Mucosa of gallbladder (tissue), 1 donor: ENCODE measurements at regions not wholly inside any gene's neighbourhood (a gene's known extent, or its start where the extent isn't known, plus 50 kb on each side); places are given as distances from the start of the nearest gene placed in this dataset.
A peak's percentile ranks its signal among the peaks of the same experiment; 100 is the strongest.
"Not testable (repeated sequence)": the region's sequence is repeated elsewhere in the genome, so short reads cannot be mapped to it uniquely, and the experiment has no call there.

ENCODE experiments used
- DNase-seq: peaks from one replicate; pipeline ENCODE4 v3.0.0-alpha.2; 2020; ENCODE audit warnings: low spot score
- donor health status: DM: no; HTN: no; CAD: no.

DNA sequence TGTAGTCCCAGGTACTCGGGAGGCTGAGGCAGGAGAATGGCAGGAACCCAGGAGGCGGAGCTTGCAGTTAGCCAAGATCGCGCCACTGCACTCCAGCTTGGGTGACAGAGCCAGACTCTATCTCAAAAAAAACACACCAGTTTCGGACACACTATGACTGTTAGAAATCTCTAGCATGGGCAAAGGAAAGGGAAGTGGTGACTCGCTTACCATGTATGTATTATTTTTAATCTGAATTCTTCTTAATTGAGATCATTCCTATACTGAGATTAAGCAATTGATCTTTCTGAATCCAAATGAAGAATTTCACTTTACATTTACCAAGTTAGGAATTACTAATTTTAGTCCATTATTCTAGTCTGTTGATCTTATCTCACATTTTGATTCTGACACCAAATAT is 459.2 kb upstream of the ALCAM start:
- DNase-seq, result no peak

DNA sequence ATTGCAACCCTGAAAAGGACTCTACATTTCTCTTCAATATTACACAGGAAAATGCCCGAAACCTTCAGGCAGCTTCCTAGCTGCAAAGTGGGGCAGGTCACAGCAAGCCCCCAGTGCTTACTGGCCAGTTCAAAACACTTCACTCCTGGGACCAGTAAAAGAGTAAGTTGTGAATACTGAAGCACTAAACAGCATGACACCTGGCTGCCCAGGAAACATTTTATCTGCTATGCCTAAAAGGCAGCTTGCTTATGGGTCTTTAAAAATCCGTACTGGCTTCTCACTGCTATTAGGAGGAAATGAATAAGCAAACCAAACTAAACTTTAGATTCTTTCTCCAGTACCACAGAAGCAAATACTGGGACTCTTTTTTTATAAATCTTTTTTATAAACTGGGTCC is 457.9 kb upstream of the ALCAM start:
- DNase-seq, result no peak

DNA sequence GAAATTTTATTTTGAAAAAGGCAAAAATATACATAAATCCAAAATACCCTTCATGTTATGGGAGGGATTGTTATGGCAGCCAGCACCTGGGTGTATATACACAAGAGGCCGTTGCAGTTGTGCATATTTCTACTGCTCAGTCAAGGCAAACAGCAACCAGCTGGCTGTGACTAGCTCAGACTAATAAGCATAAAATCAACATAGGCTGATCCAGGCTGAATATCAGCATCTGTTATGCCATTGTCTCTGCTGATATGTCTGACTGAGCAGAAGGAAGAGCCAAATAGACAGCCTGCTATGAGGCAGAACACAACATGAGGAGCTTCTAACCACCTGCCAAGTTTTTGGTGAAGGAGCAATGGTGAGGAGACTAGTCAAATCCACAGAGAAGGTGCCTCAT is 457.5 kb upstream of the ALCAM start:
- DNase-seq, result no peak

DNA sequence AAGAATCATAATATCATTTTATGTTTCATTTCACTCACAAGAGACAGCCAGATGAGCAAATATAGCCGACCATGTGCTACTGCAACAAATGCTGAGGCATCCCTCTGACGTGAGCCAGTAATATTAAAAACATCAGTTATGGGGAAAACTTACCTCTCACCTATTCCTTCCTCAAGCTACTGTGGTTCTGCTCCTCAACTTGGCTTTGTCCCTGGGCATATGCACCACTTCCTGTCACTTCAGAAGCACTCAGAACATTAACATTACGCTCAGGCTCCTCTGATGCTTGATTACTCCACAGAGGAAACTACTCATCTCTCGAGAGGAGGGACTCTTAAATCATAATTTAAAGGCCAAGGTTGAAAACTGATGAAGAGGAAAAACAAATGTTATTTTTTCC is 457.0 kb upstream of the ALCAM start:
- no peak for DNase-seq

DNA sequence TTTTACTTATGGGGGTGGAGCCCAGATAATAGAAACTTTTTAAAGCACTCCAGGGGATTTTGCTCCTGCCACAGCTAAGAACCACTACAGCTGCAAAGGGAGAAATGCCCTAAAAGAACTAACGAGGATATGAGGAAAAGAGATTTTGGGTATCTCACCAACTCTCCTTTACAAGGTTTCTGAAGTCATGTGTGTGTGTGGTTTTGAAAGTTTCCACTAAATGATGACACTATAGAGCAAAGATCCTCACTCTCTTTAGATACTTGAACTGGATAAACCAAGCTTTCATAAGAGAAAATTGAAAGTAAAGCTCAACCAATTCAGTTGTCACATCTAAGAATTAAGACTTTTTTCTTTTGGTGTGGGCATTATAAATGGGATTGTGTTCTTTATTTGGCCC is 455.3 kb upstream of the ALCAM start:
- DNase-seq, result no peak

DNA sequence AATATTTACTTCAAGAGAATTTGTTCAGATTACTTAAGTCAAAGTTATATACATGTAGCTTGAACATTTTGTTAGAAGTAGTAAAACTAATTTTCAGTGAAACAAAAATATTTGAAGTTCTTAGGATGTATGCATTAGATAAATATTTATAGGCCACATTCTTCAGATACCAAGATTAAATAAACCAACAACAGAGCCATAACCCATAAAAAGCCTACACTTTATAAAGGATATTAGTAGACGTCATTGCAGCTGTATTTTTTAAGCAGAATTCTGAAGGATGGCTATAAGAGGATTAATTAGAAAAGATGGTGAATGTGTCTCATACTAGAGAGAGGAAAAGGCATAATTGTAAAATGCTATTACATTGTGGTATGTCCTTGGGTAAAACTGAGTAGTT is 449.7 kb upstream of the ALCAM start:
- DNase-seq, result no peak

DNA sequence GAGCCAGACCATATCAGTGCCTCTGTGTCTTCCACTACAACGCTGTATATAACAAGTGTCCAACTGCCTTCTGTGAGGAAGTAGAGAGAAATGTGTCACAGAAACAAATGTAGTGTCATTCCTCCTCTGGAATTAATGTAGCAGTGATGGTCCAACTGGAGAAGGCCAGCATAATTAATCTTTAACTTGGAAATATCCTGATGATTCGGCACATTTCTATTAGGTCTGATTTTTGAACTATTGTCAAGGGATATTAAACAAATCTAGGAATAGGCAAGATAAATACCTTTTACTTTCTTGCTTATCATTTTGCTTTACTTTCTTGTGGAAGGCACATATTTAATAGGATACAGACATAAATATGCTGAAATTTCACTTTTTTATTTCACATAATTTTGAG is 446.2 kb upstream of the ALCAM start:
- DNase-seq, result no peak

DNA sequence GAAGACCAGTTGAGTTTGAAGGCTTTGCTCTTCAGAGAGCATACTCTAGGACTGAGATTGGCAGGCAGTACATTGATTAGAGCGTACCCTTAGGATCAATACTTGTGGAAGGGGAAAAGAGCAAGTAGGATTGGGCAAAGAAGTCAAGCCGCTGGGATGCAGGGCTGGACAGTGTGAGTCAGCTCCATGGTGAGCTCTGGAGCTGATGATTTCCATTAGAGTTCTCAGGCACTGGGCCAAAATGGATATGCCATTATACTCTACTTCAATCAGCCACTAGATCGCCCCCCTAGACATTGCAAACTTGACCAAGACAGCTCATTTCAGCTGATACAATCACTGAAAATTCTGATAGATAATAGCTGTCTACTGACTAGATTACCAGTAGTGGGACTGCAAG is 432.7 kb upstream of the ALCAM start:
- no peak for DNase-seq

DNA sequence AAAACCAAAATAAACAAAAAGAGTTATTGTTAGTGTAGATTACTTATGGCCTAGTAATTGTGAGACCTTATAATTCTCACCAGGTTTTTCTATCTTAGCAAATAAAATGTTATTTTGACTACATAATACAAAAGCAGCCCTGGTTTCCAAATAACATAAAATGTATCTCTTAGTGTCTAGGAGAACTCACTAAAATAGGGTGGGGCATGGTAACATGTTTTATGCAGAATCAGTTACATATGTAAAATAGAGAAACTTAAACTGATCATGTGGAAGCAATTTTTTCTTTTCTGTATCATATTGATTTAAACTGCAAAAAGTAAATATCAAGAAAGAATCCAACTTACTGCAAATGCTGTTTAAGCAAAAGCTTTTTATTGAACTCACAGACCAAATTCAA is 431.1 kb upstream of the ALCAM start:
- DNase-seq, result no peak

DNA sequence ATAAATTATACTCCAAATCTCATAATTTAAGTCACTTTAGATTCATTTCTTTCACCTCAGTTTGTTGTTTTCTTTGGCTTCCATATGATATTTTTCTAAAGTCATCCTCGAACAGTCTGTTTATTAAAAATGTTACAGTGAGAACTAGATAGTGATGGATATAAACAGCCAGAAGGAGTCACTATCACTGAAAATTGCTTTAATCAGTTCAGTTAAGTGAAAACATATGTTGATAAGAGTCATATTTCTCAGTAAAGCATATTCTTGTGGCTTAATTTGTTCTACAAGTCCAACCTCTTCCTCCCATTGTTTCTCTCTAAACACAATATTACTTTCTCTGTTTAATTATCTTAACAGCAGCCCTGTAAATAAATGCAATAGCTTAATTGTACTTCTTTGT is 427.5 kb upstream of the ALCAM start:
- DNase-seq, result no peak

DNA sequence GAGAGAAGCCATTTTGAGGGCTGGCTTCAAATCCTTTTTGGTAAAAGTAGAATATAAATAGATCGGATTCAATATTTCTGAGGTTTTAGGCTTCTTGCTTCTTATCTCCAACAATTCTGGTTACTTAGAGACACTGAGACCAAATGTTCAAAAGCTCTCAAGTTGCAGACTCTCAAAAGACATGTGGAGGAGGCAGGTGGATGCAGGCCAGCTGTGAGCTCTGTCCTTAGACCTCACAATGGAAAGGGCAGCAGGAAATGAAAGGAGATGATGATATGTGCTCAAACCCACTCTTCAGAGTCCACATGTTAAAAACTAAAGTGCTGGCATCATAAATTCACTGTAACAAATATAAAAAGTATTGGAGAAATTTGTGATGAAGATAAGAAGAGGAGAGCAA is 424.9 kb upstream of the ALCAM start:
- DNase-seq, result no peak

DNA sequence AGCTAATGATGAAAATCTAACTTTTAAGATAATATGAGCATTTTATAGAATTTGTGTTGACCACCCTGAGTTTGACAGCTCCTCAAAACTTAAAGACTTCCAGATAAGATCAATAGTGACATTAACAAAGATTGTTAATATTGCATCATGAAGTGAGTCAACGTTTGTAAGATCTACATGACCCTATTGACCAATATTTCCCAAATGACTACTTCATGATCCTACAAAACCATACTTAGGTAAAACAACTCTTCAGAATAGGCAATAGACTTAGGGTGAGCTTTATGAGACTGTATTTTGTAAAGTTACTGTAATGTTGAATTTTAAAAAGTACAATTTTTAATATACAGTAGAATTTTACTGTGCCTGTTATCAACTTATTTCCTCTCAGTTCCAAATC is 422.7 kb upstream of the ALCAM start:
- DNase-seq, result no peak

DNA sequence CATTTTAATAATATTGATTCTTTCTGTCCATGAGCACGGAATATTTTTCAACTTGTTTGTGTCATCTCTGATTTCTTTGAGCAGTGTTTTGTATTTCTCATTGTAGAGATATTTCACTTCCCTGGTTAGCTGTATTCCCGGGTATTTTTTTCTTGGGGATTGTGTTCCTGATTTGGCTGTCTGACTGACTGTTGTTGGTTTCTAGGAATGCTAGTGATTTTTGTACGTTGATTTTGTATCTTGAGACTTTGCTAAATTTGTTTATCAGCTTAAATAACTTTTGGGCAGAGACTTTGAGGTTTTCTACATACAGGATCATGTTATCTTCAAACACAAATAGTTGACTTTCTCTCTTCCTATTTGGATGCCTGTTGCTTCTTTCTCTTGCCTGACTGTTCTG is 418.8 kb upstream of the ALCAM start:
- no peak for DNase-seq

DNA sequence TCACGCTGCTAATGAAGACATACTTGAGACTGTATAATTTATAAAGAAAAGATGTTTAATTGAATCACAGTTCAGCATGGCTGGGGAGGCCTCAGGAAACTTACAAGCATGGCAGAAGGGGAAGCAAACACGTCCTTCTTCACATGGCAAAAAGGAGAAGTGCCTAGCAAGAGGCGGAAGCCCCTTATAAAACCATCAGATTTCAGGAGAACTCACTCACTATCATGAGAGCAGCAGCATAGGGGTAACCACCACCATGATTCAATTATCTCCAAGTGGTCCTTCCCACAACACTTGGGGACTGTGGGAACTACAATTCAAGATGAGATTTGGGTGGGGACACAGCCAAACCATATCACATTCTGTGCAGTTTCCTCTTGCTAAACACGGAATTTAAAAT is 416.9 kb upstream of the ALCAM start:
- DNase-seq, result not testable (repeated sequence)

DNA sequence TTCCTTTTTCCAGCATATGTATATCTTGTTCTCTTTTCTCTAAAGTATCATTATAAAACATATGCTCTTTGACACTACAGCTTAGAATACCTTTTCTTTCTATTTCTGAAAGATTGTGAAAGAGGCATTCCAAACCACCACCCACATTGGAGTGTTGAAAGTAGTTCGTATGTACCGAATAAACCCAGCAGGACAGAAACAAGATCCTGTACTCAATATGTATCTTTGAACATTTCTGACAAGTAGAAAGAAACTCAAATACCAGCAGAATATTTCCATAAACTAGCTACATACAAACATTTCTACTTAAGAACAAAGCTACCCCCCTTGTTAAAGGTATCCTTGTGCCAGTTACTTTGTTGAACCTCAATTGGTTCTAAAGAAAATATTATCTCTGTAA is 415.3 kb upstream of the ALCAM start:
- no peak for DNase-seq

DNA sequence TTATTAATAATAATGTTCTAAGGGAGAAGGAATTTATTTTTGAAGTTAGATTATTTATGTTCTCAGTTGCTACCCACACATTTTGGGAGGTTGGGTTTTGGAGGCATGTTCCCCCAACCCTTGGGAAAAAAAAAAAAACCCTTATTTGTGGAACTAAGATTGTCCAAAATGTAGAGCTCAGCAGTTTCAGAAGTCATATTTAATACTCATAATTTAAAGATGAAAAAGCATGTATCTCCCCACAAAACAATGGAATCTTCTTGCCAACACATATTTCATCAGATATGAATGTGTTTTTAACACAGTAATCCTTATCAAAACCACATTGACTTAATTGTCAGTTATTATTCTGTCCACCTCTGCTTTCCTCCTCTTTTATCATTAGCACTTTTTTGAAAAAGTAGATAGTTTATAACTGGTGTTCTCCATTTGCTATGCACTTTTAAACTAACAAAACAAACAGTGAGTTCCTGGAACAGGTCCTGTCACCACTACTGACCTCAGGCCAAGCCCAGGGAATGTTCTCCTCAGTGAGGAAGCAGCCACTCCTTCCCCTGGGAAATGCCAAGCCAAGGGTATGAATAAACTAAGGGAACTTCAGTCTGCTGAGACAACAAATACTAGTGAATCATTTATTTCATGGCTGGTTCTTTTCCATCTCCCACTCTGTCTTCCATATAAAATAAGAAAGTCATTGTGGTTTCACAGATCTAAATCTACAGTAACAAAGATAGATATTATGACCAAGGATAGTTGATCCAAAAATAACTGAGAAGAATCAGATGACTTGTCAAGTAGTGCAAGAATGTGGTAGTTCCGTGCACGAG is 414.4 kb upstream of the ALCAM start:
- DNase-seq, result peak; percentile 72

DNA sequence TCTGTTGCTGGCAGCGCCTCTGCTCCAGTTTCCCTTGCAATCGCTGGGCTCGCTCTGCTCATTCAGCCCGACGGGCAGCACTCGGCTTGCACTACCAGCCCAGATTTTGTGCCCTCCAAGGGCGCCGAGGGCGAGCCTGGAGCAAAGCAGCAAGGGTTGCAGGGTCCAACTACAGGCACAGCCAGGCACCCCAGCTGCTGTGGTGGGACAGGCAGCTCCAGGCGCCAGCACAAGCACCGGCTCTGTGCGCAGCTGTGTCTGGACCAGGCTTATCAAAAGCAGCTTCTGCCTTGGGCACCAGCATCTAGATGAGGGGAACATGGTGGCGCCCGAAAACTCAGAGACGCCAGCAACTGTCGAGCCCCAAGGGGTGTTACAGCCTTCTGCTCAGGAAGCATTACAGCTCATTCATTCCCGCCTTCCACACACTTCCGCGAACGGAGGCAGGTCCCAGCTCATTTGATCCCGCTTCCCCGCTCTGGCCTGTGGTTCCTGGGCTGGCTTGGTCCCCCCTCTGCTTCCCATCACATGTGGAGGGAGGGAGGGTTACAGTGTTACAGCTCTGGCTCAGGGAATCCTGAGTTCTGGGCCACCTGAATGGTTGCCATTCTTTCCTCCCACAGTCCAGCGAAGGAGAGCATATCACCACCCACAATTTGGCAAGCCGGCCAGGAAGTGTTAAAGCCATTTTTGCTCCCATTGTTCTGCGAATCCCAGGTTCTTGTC is 409.9 kb upstream of the ALCAM start:
- no peak for DNase-seq

DNA sequence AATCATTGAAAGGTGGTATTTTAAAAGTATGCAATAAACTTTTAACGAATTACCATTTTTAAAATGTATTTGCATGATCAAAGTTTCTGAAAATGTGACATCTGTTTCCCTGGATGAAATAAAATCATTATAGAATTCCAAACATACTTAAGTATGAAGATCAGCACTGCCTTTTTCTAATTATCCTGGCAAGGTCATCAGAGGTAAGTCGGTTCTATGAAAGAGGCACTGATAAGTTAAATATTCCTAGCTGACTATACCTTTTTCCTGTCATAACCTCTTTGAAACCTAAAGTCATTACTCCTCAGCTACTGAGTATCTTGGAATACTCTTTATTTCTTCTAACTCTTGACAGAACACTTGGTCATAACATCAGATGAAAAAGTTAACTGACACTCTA is 406.1 kb upstream of the ALCAM start:
- no peak for DNase-seq

DNA sequence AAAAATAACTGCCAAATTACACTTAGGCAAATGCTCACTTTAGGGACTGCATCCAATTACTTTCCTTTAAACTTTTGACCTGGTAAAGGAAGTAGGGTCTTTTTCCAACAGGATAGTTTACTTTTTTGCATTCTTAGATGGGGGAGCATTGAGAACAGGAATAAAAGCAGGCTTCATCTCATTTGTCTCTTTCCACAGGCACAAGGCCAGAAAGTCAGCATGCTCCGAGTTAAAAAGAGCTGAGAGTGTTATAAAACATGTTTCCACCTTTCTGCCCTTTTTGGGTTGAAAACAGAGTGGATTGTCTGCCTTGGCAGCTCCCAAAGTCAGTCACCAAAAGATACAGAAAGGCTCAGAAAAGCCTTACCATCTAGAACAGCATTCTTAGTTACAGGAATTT is 404.9 kb upstream of the ALCAM start:
- DNase-seq, result no peak

DNA sequence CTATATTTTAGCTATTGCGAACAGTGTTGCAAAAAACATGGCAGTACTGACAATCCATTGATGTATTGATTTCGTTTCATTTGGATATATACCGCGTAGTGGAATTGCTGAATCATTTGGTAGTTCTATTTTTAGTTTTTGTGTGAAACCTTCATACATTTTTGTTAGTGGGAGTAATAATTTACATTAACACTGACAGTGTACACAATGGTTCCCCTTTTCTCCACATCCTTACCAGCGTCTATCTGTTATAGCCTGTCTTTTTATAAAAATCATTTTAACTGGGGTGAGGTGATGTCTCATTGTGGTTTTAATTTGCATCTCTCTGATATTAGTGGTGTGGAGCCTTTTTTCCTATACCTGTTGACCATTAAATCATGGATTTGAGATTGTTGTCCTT is 392.4 kb upstream of the ALCAM start:
- no peak for DNase-seq

DNA sequence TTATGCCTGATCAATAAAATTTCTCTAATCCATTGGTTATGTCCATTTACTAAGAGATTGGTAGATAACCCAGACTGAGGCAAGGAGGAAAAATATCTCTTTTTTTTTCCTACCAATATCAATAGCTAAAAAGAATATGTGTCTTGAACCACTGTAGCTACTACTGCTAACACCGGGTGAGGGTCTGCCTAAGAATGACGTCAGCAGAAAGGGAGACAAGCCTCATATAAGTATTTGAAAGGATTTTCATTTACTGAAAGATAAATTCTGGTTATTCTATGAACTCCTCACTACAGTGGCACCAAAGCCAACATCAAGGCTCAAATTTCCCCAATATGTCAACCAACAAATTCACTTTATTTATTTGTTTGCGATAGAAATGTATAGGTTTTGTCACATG is 389.0 kb upstream of the ALCAM start:
- DNase-seq, result no peak

DNA sequence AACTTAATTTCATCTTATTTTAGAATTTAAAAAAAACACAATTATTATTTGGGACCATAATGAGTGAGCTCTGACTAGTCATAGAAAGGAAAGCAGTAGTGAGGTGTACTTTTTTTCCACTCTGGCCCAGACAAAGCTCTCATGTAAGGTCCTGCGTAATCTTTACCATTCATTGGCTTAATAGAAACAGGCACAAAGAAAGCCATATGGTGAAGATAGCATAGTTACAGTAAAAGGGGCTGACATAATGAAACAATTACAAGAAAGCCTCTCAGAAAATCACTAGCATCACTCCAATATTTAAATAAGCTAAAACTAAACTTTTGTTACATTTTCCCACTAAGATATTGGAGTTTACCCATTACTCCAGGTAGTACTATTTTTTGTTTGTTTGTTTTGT is 384.6 kb upstream of the ALCAM start:
- no peak for DNase-seq

DNA sequence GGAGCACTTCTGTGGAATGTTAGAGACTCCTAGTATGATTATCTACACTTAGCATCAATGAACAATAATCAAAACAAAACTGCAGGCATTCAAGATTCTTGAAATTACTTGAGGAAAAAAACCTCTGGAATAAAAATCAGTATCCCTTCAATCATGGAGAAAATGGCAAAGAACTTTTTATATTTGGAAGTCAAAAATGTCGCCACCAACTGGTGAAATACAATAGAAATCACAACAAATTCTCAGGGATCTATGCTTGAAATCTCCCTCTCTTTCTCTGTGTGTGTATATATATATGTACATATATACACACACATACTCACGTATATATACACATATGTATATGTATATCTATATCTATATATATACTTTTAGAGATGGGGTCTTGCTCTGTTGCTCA is 378.9 kb upstream of the ALCAM start:
- no peak for DNase-seq

DNA sequence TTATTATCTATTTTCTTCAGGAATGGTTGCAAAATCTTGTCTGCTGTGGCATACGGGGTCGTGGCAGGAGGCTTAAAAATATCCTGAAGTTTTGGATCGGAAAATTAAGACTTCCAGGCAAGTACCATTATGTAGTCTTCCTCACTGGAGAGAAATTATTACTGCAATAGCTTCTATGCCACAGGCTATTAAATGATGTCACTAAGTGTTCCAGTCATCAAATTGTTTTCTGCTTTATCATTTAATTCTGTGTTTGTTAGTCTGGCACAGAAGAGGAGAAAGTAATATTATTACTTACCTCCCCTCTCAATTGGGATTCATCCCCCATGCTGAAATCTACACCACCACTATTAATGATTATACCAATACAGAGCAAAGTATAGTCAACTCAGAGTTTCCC is 378.2 kb upstream of the ALCAM start:
- no peak for DNase-seq
